ENCODE measurements at regions not wholly inside any gene's neighbourhood (a gene's known extent, or its start where the extent isn't known, plus 50 kb on each side); places are given as distances from the start of the nearest gene placed in this dataset.
"Not testable (repeated sequence)": the region's sequence is repeated elsewhere in the genome, so short reads cannot be mapped to it uniquely, and the experiment has no call there.

- DNase-seq (ENCODE audit: low read depth), result no peak
Observed at GRCh38 chr9:12416716-12417115, 276.5 kb upstream of the TYRP1 start.

GRCh38 chr9:12424243-12424642 lies 268.9 kb upstream of the TYRP1 start:
- peak; percentile 15 for DNase-seq (ENCODE audit: low read depth)

GRCh38 chr9:12425878-12426864 lies 267.0 kb upstream of the TYRP1 start:
- peak; percentile 55 for DNase-seq (ENCODE audit: low read depth)

GRCh38 chr9:12439267-12439666 lies 253.9 kb upstream of the TYRP1 start:
- DNase-seq (ENCODE audit: low read depth), result no peak

GRCh38 chr9:12441080-12441479 lies 252.1 kb upstream of the TYRP1 start:
- DNase-seq (ENCODE audit: low read depth), result not testable (repeated sequence)

- DNase-seq (ENCODE audit: low read depth), result no peak
Observed at GRCh38 chr9:12441506-12441905, 251.7 kb upstream of the TYRP1 start.

- DNase-seq (ENCODE audit: low read depth), result no peak
Observed at GRCh38 chr9:12448246-12448645, 244.9 kb upstream of the TYRP1 start.

- DNase-seq (ENCODE audit: low read depth), result no peak
Observed at GRCh38 chr9:12457237-12457636, 235.9 kb upstream of the TYRP1 start.

GRCh38 chr9:12461763-12462460 lies 231.3 kb upstream of the TYRP1 start:
- DNase-seq (ENCODE audit: low read depth), result no peak

- DNase-seq (ENCODE audit: low read depth), result no peak
Observed at GRCh38 chr9:12462861-12463260, 230.3 kb upstream of the TYRP1 start.

- DNase-seq (ENCODE audit: low read depth), result no peak
Observed at GRCh38 chr9:12463641-12464040, 229.5 kb upstream of the TYRP1 start.

GRCh38 chr9:12464400-12464799 lies 228.8 kb upstream of the TYRP1 start:
- DNase-seq (ENCODE audit: low read depth), result no peak

- DNase-seq (ENCODE audit: low read depth), result peak; percentile 36
Observed at GRCh38 chr9:12464910-12465512, 228.2 kb upstream of the TYRP1 start.

- DNase-seq (ENCODE audit: low read depth), result peak; percentile 35
Observed at GRCh38 chr9:12469084-12469483, 224.1 kb upstream of the TYRP1 start.

GRCh38 chr9:12494411-12494810 lies 198.8 kb upstream of the TYRP1 start:
- DNase-seq (ENCODE audit: low read depth), result no peak

GRCh38 chr9:12497790-12498189 lies 195.4 kb upstream of the TYRP1 start:
- DNase-seq (ENCODE audit: low read depth), result no peak

GRCh38 chr9:12502520-12502919 lies 190.7 kb upstream of the TYRP1 start:
- peak; percentile 46 for DNase-seq (ENCODE audit: low read depth)

GRCh38 chr9:12503606-12504122 lies 189.5 kb upstream of the TYRP1 start:
- peak; percentile 99 for DNase-seq (ENCODE audit: low read depth)

- no peak for DNase-seq (ENCODE audit: low read depth)
Observed at GRCh38 chr9:12510551-12510950, 182.6 kb upstream of the TYRP1 start.

GRCh38 chr9:12511726-12512125 lies 181.5 kb upstream of the TYRP1 start:
- DNase-seq (ENCODE audit: low read depth), result no peak

GRCh38 chr9:12516031-12516430 lies 177.2 kb upstream of the TYRP1 start:
- no peak for DNase-seq (ENCODE audit: low read depth)

GRCh38 chr9:12516573-12516972 lies 176.6 kb upstream of the TYRP1 start:
- peak; percentile 32 for DNase-seq (ENCODE audit: low read depth)
